ENCODE measurements at regions not wholly inside any gene's neighbourhood (a gene's known extent, or its start where the extent isn't known, plus 50 kb on each side); places are given as distances from the start of the nearest gene placed in this dataset.

DNA sequence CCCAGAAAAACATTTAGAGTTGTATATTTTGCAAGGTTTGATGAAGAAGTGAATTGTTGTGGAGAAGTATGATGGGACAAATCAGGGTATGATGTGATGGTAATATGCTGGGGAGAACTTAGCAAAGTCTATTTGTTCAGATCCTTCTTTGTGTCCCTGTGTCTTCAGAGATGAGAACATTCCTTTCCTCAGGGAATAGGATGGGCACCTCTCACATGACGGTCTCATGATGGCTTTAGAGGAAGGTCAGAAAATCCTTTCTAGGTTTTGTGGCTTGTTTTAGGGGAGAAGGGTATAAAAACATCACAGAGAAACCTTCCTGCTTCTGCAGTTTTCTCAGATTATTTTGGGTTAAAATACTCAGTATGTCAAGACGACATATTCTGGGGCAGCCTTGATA is 171.3 kb upstream of the NRIP1 start:
- no peak for TF ChIP-seq EZH2phosphoT487 (IDR thresholded peaks at IDR 0.05; ENCODE audit: insufficient read depth, low read depth)
- no peak for TF ChIP-seq EZH2 (IDR thresholded peaks at IDR 0.05; ENCODE audit: insufficient read depth, poor library complexity, severe bottlenecking)
